GM12875 (cell line): ENCODE measurements at regions not wholly inside any gene's neighbourhood (a gene's known extent, or its start where the extent isn't known, plus 50 kb on each side); places are given as distances from the start of the nearest gene placed in this dataset.
"Not testable (repeated sequence)": the region's sequence is repeated elsewhere in the genome, so short reads cannot be mapped to it uniquely, and the experiment has no call there.

Experiments
- H3K4me3 ChIP-seq: one replicate; pipeline ENCODE4 v1.5.1; 2011; ENCODE audit warnings: low read depth, low read length, control low read depth
- TF ChIP-seq, protein P1 (sequence below): IDR thresholded peaks from 2 replicates; pipeline ENCODE4 v1.5.1; 2011; ENCODE audit warnings: low read depth, mild to moderate bottlenecking, control low read depth, inconsistent platforms, low read length, moderate library complexity, borderline replicate concordance; ENCODE audit not compliant: insufficient read depth

DNA sequence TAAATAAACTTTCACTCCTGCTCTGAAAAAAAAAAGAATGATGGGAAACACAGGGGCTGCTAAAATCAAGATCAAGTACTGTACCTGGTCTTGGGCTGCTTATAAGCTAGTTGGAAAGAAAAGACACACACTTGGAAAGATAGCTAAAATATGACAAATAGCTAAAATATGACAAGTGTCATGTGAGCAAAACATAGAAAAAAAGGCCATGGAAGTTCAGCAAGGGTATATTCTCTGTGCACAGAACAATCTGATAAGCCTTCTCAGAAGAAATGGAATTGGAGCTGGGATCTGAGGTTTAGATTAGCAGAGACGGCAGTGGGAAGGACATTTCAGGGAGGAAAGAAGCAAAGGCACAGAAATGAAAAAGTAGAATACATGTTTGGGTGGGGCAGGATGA is 126.2 kb upstream of the PMCH start:
- H3K4me3 ChIP-seq: no peak overlapping the region
- TF ChIP-seq, protein P1, sequence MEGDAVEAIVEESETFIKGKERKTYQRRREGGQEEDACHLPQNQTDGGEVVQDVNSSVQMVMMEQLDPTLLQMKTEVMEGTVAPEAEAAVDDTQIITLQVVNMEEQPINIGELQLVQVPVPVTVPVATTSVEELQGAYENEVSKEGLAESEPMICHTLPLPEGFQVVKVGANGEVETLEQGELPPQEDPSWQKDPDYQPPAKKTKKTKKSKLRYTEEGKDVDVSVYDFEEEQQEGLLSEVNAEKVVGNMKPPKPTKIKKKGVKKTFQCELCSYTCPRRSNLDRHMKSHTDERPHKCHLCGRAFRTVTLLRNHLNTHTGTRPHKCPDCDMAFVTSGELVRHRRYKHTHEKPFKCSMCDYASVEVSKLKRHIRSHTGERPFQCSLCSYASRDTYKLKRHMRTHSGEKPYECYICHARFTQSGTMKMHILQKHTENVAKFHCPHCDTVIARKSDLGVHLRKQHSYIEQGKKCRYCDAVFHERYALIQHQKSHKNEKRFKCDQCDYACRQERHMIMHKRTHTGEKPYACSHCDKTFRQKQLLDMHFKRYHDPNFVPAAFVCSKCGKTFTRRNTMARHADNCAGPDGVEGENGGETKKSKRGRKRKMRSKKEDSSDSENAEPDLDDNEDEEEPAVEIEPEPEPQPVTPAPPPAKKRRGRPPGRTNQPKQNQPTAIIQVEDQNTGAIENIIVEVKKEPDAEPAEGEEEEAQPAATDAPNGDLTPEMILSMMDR: no peak

DNA sequence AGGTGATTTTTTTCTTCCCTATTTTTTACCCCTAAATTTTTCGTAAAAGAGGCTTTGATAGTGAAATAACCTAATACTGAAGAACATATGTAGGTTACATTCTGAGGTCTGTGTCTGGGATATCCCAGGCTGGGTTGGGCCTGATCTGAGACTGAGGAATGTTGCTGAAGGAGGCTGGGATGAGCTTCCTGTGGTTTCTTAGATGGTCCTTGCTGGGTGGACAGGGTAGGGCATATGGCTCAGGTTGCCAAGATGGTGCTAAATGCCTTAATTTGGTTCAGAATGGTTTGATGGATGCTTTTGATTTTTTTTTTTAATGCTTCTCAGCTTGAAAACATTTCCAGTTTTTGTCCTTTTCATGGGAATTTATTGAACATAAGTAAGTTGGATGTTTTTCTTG is 124.6 kb upstream of the PMCH start:
- H3K4me3 ChIP-seq: no peak overlapping the region
- TF ChIP-seq, protein P1: no peak

DNA sequence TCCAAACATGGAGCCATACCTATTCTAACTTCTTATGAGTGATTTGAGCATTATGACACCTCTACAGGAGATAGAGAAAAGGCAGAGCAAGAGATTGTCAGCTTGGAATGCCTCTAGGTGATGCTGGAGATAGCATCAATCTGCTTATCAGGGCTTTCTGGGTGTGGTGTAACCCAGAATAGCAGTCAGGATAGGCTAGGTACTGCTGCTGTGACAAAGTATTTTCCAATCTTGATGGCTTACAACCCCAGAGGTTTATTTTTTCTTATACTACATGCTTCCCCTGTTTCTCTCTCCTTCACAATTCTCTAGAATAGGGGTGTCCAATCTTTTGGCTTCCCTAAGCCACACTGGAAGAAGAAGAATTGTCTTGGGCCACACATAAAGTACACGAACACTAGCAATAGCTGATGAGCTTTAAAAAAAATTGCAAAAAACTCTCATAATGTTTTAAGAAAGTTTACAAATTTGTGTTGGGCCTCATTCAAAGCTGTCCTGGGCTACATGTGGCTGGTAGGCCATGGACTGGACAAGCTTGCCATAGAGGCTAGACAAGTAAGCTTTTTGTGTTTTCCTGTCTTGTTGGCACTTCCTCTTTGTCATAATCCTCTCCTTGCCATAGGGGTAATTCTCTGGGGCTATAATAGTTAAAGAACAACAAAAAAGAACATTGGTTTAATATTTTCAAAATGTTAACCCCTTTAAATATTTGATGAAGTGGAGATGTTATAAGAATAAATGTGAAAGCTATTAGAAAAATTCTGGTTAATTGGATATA is 123.9 kb upstream of the PMCH start:
- TF ChIP-seq, protein P1: no peak
- H3K4me3 ChIP-seq: no peak overlapping the region

DNA sequence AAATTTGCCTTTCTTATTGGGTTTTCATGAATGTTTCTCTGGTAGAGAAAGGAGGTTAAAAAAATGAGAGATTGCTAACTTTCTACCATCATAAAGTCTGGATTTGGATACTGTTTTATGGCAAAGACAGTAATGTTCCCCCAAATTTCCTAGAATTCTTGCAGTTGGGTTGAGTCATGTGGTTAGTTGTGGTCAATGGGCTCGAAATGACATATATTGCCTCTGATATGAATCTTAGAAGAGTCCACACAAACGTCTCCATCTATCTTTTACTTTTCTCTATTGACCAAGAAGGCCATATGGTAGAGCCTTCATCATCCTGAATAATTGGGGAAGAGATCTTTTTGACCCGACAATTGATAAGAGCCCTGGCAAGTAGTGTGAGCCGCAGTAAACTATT is 119.5 kb upstream of the PMCH start:
- H3K4me3 ChIP-seq: no peak overlapping the region
- TF ChIP-seq, protein P1: no peak

DNA sequence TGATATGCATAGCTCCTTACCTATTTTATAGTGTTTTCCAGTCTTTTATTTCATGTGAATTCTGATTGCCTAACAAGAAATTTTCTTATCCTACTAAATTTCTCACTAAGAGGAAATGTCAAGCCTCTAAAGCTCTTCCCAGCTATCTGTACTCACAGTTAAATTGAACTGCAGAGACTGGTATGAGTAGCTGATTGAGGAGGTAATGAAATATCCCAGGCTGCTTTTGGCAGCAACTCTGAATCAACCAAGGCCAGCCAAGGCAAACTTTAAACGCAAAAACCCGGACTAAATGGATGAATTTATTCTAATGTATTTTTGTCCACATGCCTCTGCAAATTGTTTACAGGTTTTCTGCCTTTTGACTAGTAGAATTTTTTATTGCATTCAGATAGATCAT is 119.1 kb upstream of the PMCH start:
- TF ChIP-seq, protein P1: no peak
- H3K4me3 ChIP-seq: no peak overlapping the region

DNA sequence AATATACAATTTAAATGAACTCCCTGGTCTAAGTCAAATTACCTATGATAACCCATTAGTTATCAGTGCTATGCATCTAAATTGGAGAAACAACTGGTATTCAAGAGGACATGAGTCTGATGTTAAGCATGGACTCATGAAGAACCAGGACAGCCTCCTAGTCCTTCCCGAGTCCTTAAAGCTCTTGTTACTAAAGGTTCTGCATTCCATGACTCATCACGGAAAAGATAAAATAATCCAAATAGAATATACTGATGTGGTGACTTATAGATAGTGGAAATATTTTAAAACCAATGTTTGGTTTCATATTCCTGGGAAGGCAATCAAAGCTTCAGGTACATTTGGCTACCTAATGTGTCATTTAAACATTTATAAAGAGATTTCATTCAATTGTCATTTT is 117.2 kb upstream of the PMCH start:
- TF ChIP-seq, protein P1: no peak
- H3K4me3 ChIP-seq: no peak overlapping the region

DNA sequence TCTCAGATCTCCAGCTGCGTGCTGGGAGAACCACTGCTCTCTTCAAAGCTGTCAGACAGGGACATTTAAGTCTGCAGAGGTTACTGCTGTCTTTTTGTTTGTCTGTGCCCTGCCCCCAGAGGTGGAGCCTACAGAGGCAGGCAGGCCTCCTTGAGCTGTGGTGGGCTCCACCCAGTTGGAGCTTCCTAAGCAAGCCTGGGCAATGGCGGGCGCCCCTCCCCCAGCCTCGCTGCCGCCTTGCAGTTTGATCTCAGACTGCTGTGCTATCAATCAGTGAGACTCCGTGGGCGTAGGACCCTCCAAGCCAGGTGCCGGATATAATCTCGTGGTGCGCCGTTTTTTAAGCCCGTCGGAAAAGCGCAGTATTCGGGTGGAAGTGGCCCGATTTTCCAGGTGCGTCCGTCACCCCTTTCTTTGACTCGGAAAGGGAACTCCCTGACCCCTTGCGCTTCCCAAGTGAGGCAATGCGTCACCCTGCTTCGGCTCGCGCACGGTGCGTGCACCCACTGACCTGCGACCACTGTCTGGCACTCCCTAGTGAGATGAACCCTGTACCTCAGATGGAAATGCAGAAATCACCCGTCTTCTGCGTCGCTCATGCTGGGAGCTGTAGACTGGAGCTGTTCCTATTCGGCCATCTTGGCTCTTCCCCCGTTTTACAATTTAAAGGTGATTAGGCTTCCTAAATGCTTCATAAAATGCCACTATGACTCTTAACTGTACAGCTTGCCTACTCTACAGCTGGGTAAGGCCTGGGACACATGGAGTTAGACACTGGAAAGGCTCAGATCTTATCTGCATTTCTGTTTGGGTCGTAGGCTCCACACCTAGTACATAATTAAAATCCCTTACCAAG is 115.7 kb upstream of the PMCH start:
- H3K4me3 ChIP-seq: not testable (repeated sequence)
